HG02571 (cell line): ENCODE measurements at regions not wholly inside any gene's neighbourhood (a gene's known extent, or its start where the extent isn't known, plus 50 kb on each side); places are given as distances from the start of the nearest gene placed in this dataset.

Experiments
- ATAC-seq: cut with Tn5 transposase; IDR thresholded peaks from one replicate; pipeline ENCODE4 v1.9.1; 2021; ENCODE audit warnings: mild to moderate bottlenecking, moderate library complexity; ENCODE audit not compliant: unreplicated experiment

- ATAC-seq, result no peak
Observed at GRCh38 chr5:159632866-159633265, 283.4 kb upstream of the ADRA1B start.

- ATAC-seq, result no peak
Observed at GRCh38 chr5:159638481-159638880, 277.8 kb upstream of the ADRA1B start.

GRCh38 chr5:159638954-159639559 lies 277.2 kb upstream of the ADRA1B start:
- no peak for ATAC-seq

- no peak for ATAC-seq
Observed at GRCh38 chr5:159639590-159639989, 276.7 kb upstream of the ADRA1B start.

GRCh38 chr5:159640446-159640845 lies 275.8 kb upstream of the ADRA1B start:
- ATAC-seq, result no peak

- no peak for ATAC-seq
Observed at GRCh38 chr5:159640921-159641320, 275.4 kb upstream of the ADRA1B start.

- no peak for ATAC-seq
Observed at GRCh38 chr5:159641371-159642039, 274.8 kb upstream of the ADRA1B start.

GRCh38 chr5:159642379-159642778 lies 273.9 kb upstream of the ADRA1B start:
- ATAC-seq, result no peak

- ATAC-seq, result no peak
Observed at GRCh38 chr5:159644053-159644452, 272.2 kb upstream of the ADRA1B start.

- ATAC-seq, result no peak
Observed at GRCh38 chr5:159645179-159645846, 271.0 kb upstream of the ADRA1B start.

- ATAC-seq, result no peak
Observed at GRCh38 chr5:159650803-159651202, 265.5 kb upstream of the ADRA1B start.

- no peak for ATAC-seq
Observed at GRCh38 chr5:159655757-159656409, 260.4 kb upstream of the ADRA1B start.

GRCh38 chr5:159657298-159657697 lies 259.0 kb upstream of the ADRA1B start:
- no peak for ATAC-seq

GRCh38 chr5:159657771-159658170 lies 258.5 kb upstream of the ADRA1B start:
- no peak for ATAC-seq

- ATAC-seq, result no peak
Observed at GRCh38 chr5:159658266-159658925, 257.9 kb upstream of the ADRA1B start.

- no peak for ATAC-seq
Observed at GRCh38 chr5:159660401-159660800, 255.9 kb upstream of the ADRA1B start.

- no peak for ATAC-seq
Observed at GRCh38 chr5:159663986-159664385, 252.3 kb upstream of the ADRA1B start.

GRCh38 chr5:159667286-159667685 lies 249.0 kb upstream of the ADRA1B start:
- no peak for ATAC-seq

GRCh38 chr5:159668556-159668955 lies 247.7 kb upstream of the ADRA1B start:
- no peak for ATAC-seq

GRCh38 chr5:159669559-159669958 lies 246.7 kb upstream of the ADRA1B start:
- ATAC-seq, result no peak

GRCh38 chr5:159671886-159672285 lies 244.4 kb upstream of the ADRA1B start:
- ATAC-seq, result no peak
